ENCODE measurements at regions not wholly inside any gene's neighbourhood (a gene's known extent, or its start where the extent isn't known, plus 50 kb on each side); places are given as distances from the start of the nearest gene placed in this dataset.

DNA sequence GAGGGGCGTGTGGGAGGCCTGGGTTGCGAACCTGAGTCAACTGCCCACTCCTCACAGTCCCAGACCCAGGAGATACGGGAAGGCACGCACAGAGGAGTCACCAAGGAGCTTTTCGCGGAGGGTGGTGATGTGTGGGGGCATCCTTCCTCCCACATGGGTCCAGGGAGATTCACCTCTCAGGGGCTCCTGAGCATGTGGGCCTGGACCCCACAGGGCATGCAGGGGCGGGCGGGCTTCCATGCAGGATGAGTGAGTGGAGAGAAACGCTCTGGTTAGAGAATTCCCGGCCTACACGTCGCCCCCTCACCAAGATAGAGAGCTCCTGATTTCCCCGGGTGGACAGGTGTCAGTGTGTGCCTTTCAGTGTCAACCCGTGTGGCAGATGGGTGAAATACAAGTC lies 641.7 kb upstream of the FZD8 start:
- H3K4me1 ChIP-seq = no peaks in the 10 kb centered on the region
- no peaks in the 10 kb centered on the region for H3K27me3 ChIP-seq (ENCODE audit: control insufficient read depth, insufficient read depth, low read length)
- no peak overlapping the region for H3K9ac ChIP-seq
- H3K9me3 ChIP-seq (ENCODE audit: control insufficient read depth, low read length) = peaks cover 5% of the 10 kb centered on the region
- TF ChIP-seq CTCF (IDR thresholded peaks at IDR 0.05) = no peak
- H3K79me2 ChIP-seq = no peaks in the 10 kb centered on the region
- no peaks in the 10 kb centered on the region for H3K36me3 ChIP-seq (ENCODE audit: control insufficient read depth, insufficient read depth, low read length)
- H3K4me3 ChIP-seq (ENCODE audit: low read depth, low read length) = no peak overlapping the region
- H3K4me2 ChIP-seq (ENCODE audit: low read length) = no peak overlapping the region
- no peak overlapping the region for H3K27ac ChIP-seq
- no peak overlapping the region for H2AFZ ChIP-seq

DNA sequence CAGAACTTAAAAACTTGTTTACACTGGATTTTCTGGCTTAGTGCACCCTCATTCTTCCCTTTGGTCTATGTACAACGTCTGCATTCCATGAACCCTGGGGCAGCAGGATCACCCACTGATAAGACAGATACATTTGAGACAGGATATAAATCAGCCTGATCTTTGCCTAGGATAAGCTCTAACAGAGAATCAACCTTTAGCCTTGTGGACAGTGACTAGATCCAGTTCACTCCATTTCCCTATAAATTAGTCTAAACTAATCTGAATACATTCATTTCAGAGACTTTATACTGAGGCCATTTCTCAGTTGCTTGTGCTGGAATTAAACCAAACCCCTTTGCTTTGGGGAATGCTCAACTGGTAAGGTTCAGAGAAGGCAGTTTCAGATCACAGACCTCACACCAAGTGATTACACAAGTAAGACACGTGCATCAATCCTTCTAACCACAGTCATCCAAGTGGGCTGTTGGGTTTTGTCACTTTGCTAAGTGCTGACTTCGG lies 639.8 kb upstream of the FZD8 start:
- H3K4me2 ChIP-seq (ENCODE audit: low read length) = no peak overlapping the region
- no peak overlapping the region for H3K9ac ChIP-seq
- H2AFZ ChIP-seq = no peak overlapping the region
- H3K79me2 ChIP-seq = no peaks in the 10 kb centered on the region
- TF ChIP-seq CTCF (IDR thresholded peaks at IDR 0.05) = no peak
- no peaks in the 10 kb centered on the region for H3K27me3 ChIP-seq (ENCODE audit: control insufficient read depth, insufficient read depth, low read length)
- H3K9me3 ChIP-seq (ENCODE audit: control insufficient read depth, low read length) = no peaks in the 10 kb centered on the region
- no peaks in the 10 kb centered on the region for H3K4me1 ChIP-seq
- H3K36me3 ChIP-seq (ENCODE audit: control insufficient read depth, insufficient read depth, low read length) = no peaks in the 10 kb centered on the region
- H3K27ac ChIP-seq = no peak overlapping the region
- no peak overlapping the region for H3K4me3 ChIP-seq (ENCODE audit: low read depth, low read length)

- H3K27ac ChIP-seq = no peak overlapping the region
- H3K79me2 ChIP-seq = no peaks in the 10 kb centered on the region
- H3K9ac ChIP-seq = no peak overlapping the region
- no peaks in the 10 kb centered on the region for H3K4me1 ChIP-seq
- H3K4me2 ChIP-seq (ENCODE audit: low read length) = no peak overlapping the region
- no peak overlapping the region for H3K4me3 ChIP-seq (ENCODE audit: low read depth, low read length)
- H3K27me3 ChIP-seq (ENCODE audit: control insufficient read depth, insufficient read depth, low read length) = no peaks in the 10 kb centered on the region
- no peak overlapping the region for H2AFZ ChIP-seq
- no peaks in the 10 kb centered on the region for H3K36me3 ChIP-seq (ENCODE audit: control insufficient read depth, insufficient read depth, low read length)
- no peak for TF ChIP-seq CTCF (IDR thresholded peaks at IDR 0.05)
- no peaks in the 10 kb centered on the region for H3K9me3 ChIP-seq (ENCODE audit: control insufficient read depth, low read length)
Observed at GRCh38 chr10:36280890-36281499, 638.9 kb upstream of the FZD8 start.

DNA sequence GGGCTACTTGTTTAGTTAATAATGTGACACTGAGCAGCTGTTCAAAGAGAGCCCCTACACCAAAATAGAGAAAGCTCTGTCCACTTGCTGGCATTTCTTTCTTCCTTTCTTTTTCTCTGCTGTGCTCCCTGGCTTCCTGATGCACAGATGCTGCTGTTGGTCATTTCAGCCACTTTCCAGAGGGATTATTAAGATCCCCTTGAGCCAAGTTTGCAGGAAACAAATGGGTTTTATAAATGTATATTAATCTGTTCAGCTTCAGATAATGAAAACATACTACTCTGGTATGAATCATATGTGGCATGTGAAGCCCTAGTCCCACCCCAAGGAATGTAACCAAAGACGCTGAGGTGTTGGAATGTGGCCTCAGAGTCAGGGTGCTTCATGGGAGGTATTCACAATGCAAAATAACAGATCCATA lies 638.2 kb upstream of the FZD8 start:
- no peaks in the 10 kb centered on the region for H3K36me3 ChIP-seq (ENCODE audit: control insufficient read depth, insufficient read depth, low read length)
- no peak overlapping the region for H3K4me3 ChIP-seq (ENCODE audit: low read depth, low read length)
- no peak overlapping the region for H3K4me2 ChIP-seq (ENCODE audit: low read length)
- TF ChIP-seq CTCF (IDR thresholded peaks at IDR 0.05) = no peak
- H3K9me3 ChIP-seq (ENCODE audit: control insufficient read depth, low read length) = no peaks in the 10 kb centered on the region
- H3K27me3 ChIP-seq (ENCODE audit: control insufficient read depth, insufficient read depth, low read length) = no peaks in the 10 kb centered on the region
- no peak overlapping the region for H2AFZ ChIP-seq
- no peaks in the 10 kb centered on the region for H3K4me1 ChIP-seq
- H3K9ac ChIP-seq = no peak overlapping the region
- no peak overlapping the region for H3K27ac ChIP-seq
- H3K79me2 ChIP-seq = no peaks in the 10 kb centered on the region

DNA sequence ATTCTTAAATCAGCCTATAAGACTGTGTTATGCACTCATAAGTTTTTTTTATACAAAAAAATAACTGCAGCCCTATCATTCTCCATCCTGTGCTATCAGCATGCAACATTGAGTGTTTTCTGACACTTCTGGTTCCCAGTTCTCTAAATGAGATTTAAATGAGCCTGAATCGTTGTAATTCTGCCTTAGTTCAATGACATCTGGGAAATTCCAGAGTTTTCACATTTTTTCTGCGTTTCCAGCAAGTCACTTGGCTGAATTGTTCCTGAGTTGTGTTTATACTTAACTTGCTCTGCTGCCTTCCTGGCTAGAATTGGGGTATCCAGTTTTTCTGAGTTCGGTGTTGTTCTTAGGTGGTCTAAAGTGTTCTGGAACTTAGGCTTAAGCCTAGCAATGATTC lies 636.1 kb upstream of the FZD8 start:
- no peak overlapping the region for H3K9ac ChIP-seq
- H3K27ac ChIP-seq = no peak overlapping the region
- no peaks in the 10 kb centered on the region for H3K27me3 ChIP-seq (ENCODE audit: control insufficient read depth, insufficient read depth, low read length)
- H2AFZ ChIP-seq = no peak overlapping the region
- TF ChIP-seq CTCF (IDR thresholded peaks at IDR 0.05) = no peak
- H3K4me2 ChIP-seq (ENCODE audit: low read length) = no peak overlapping the region
- no peaks in the 10 kb centered on the region for H3K36me3 ChIP-seq (ENCODE audit: control insufficient read depth, insufficient read depth, low read length)
- no peak overlapping the region for H3K4me3 ChIP-seq (ENCODE audit: low read depth, low read length)
- H3K9me3 ChIP-seq (ENCODE audit: control insufficient read depth, low read length) = no peaks in the 10 kb centered on the region
- H3K79me2 ChIP-seq = no peaks in the 10 kb centered on the region
- H3K4me1 ChIP-seq = no peaks in the 10 kb centered on the region

All from parathyroid adenoma (tissue), 2 donors.